ENCODE measurements at regions not wholly inside any gene's neighbourhood (a gene's known extent, or its start where the extent isn't known, plus 50 kb on each side); places are given as distances from the start of the nearest gene placed in this dataset.
"Not testable (repeated sequence)": the region's sequence is repeated elsewhere in the genome, so short reads cannot be mapped to it uniquely, and the experiment has no call there.

GRCh38 chr11:127943152-127943551 lies 644.2 kb downstream of the ETS1 start:
- no peak for DNase-seq (ENCODE audit: low spot score)
- no peaks in the 10 kb centered on the region for H3K4me1 Mint-ChIP-seq (ENCODE audit: unreplicated experiment)
- H3K36me3 Mint-ChIP-seq (ENCODE audit: low read depth, unreplicated experiment) = no peaks in the 10 kb centered on the region
- no peak overlapping the region for H3K27ac Mint-ChIP-seq (ENCODE audit: unreplicated experiment)
- TF ChIP-seq CTCF (IDR thresholded peaks at IDR 0.05; ENCODE audit: unreplicated experiment) = no peak
- H3K27me3 Mint-ChIP-seq (ENCODE audit: unreplicated experiment) = no peaks in the 10 kb centered on the region
- H3K4me3 Mint-ChIP-seq (ENCODE audit: unreplicated experiment) = no peak overlapping the region
- H3K9me3 Mint-ChIP-seq (ENCODE audit: unreplicated experiment) = no peaks in the 10 kb centered on the region

- H3K27ac Mint-ChIP-seq (ENCODE audit: unreplicated experiment); H3K27me3 Mint-ChIP-seq (ENCODE audit: unreplicated experiment); H3K4me1 Mint-ChIP-seq (ENCODE audit: unreplicated experiment); H3K4me3 Mint-ChIP-seq (ENCODE audit: unreplicated experiment); H3K9me3 Mint-ChIP-seq (ENCODE audit: unreplicated experiment); DNase-seq (ENCODE audit: low spot score); H3K36me3 Mint-ChIP-seq (ENCODE audit: low read depth, unreplicated experiment): not testable (repeated sequence)
Measured at GRCh38 chr11:127941554-127941953, 645.8 kb downstream of the ETS1 start.

- H3K36me3 Mint-ChIP-seq (ENCODE audit: low read depth, unreplicated experiment) = no peaks in the 10 kb centered on the region
- no peaks in the 10 kb centered on the region for H3K27me3 Mint-ChIP-seq (ENCODE audit: unreplicated experiment)
- no peaks in the 10 kb centered on the region for H3K4me1 Mint-ChIP-seq (ENCODE audit: unreplicated experiment)
- H3K9me3 Mint-ChIP-seq (ENCODE audit: unreplicated experiment) = no peaks in the 10 kb centered on the region
- no peak for DNase-seq (ENCODE audit: low spot score)
- H3K27ac Mint-ChIP-seq (ENCODE audit: unreplicated experiment) = no peak overlapping the region
- H3K4me3 Mint-ChIP-seq (ENCODE audit: unreplicated experiment) = no peak overlapping the region
- no peak for TF ChIP-seq CTCF (IDR thresholded peaks at IDR 0.05; ENCODE audit: unreplicated experiment)
Measured at GRCh38 chr11:127939000-127939399, 648.4 kb downstream of the ETS1 start.

- Mint-ChIP-seq H3K27me3 (ENCODE audit: unreplicated experiment) (no peaks in the 10 kb centered on the region), H3K4me1 (ENCODE audit: unreplicated experiment) (no peaks in the 10 kb centered on the region), H3K4me3 (ENCODE audit: unreplicated experiment) (no peak overlapping the region), H3K9me3 (ENCODE audit: unreplicated experiment) (no peaks in the 10 kb centered on the region), H3K27ac (ENCODE audit: unreplicated experiment) (no peak overlapping the region), H3K36me3 (ENCODE audit: low read depth, unreplicated experiment) (no peaks in the 10 kb centered on the region)
- TF ChIP-seq CTCF (IDR thresholded peaks at IDR 0.05; ENCODE audit: unreplicated experiment) = no peak
- no peak for DNase-seq (ENCODE audit: low spot score)
Measured at GRCh38 chr11:127935081-127935480, 652.3 kb downstream of the ETS1 start.

- not testable (repeated sequence) for H3K4me1 Mint-ChIP-seq (ENCODE audit: unreplicated experiment); H3K27me3 Mint-ChIP-seq (ENCODE audit: unreplicated experiment); DNase-seq (ENCODE audit: low spot score); H3K36me3 Mint-ChIP-seq (ENCODE audit: low read depth, unreplicated experiment); H3K27ac Mint-ChIP-seq (ENCODE audit: unreplicated experiment); H3K9me3 Mint-ChIP-seq (ENCODE audit: unreplicated experiment); H3K4me3 Mint-ChIP-seq (ENCODE audit: unreplicated experiment)
Measured at GRCh38 chr11:127933961-127934360, 653.4 kb downstream of the ETS1 start.

GRCh38 chr11:127931803-127932202 lies 655.6 kb downstream of the ETS1 start:
- DNase-seq (ENCODE audit: low spot score) = no peak
- no peak for TF ChIP-seq CTCF (IDR thresholded peaks at IDR 0.05; ENCODE audit: unreplicated experiment)
- H3K4me1 Mint-ChIP-seq (ENCODE audit: unreplicated experiment) = no peaks in the 10 kb centered on the region
- no peak overlapping the region for H3K27ac Mint-ChIP-seq (ENCODE audit: unreplicated experiment)
- H3K27me3 Mint-ChIP-seq (ENCODE audit: unreplicated experiment) = peaks cover 3% of the 10 kb centered on the region
- no peaks in the 10 kb centered on the region for H3K36me3 Mint-ChIP-seq (ENCODE audit: low read depth, unreplicated experiment)
- no peak overlapping the region for H3K4me3 Mint-ChIP-seq (ENCODE audit: unreplicated experiment)
- no peaks in the 10 kb centered on the region for H3K9me3 Mint-ChIP-seq (ENCODE audit: unreplicated experiment)
